ENCODE measurements at regions not wholly inside any gene's neighbourhood (a gene's known extent, or its start where the extent isn't known, plus 50 kb on each side); places are given as distances from the start of the nearest gene placed in this dataset.

- no peak for ATAC-seq (ENCODE audit: low read depth)
- no peak overlapping the region for H3K4me3 ChIP-seq (ENCODE audit: insufficient read depth, low read depth, low read length)
Measured at GRCh38 chr16:51985126-51985525, 561.8 kb downstream of the TOX3 start.

More at GRCh38 chr16:51985126-51985525, 561.8 kb downstream of the TOX3 start:
- no peak overlapping the region for H3K18ac ChIP-seq (ENCODE audit: low read depth, low read length)
- no peak overlapping the region for H3K27ac ChIP-seq (ENCODE audit: insufficient read depth, low read length)
- BruUV-seq (replicated peaks) = no TSS peak
- H2BK15ac ChIP-seq (ENCODE audit: low read depth, low read length) = no peak overlapping the region
- no peaks in the 10 kb centered on the region for H3K36me3 ChIP-seq (ENCODE audit: control insufficient read depth, insufficient read depth, low read length)
- no peak overlapping the region for H3K4me2 ChIP-seq (ENCODE audit: low read depth, low read length)
- no peaks in the 10 kb centered on the region for H4K20me1 ChIP-seq (ENCODE audit: insufficient read depth, low read length)
- no peak for DNase-seq
- peaks cover 2% of the 10 kb centered on the region; the same call in 1 of the 2 replicates for H3K27me3 ChIP-seq (ENCODE audit: control insufficient read depth, insufficient read depth, low read length)
- H2AK9ac ChIP-seq (replicated peaks; ENCODE audit: low read depth, low read length, poor library complexity) = no peak overlapping the region
- H2BK120ac ChIP-seq (ENCODE audit: low read depth, low read length) = no peak overlapping the region; the same call in 1 of the 2 replicates
- CTCF ChIA-PET = no interaction called here
- H2BK5ac ChIP-seq (ENCODE audit: low read depth, low read length, poor library complexity, severe bottlenecking) = no peak overlapping the region
- no peaks in the 10 kb centered on the region for H3K9me3 ChIP-seq (ENCODE audit: control insufficient read depth, insufficient read depth, low read length)
- no peak overlapping the region for H3K14ac ChIP-seq (replicated peaks; ENCODE audit: low read depth, low read length)
- no peaks in the 10 kb centered on the region for H3K79me1 ChIP-seq (ENCODE audit: low read depth in 1 of 2, low read length in 2 of 2)
- no peak overlapping the region for H3K4ac ChIP-seq (ENCODE audit: low read depth, low read length)
- H3K9ac ChIP-seq (ENCODE audit: low read depth, low read length) = no peak overlapping the region
- TF ChIP-seq MAZ (IDR thresholded peaks at IDR 0.05; ENCODE audit: borderline replicate concordance, low read depth, low read length) = no peak
- no peak for TF ChIP-seq CEBPB (IDR thresholded peaks at IDR 0.05; ENCODE audit: low read depth, low read length)
- TF ChIP-seq FOS (IDR thresholded peaks at IDR 0.05; ENCODE audit: low read depth, low read length) = no peak
- TF ChIP-seq, protein P1, sequence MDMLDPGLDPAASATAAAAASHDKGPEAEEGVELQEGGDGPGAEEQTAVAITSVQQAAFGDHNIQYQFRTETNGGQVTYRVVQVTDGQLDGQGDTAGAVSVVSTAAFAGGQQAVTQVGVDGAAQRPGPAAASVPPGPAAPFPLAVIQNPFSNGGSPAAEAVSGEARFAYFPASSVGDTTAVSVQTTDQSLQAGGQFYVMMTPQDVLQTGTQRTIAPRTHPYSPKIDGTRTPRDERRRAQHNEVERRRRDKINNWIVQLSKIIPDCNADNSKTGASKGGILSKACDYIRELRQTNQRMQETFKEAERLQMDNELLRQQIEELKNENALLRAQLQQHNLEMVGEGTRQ (IDR thresholded peaks at IDR 0.05; ENCODE audit: low read depth, low read length) = no peak
- no peak for TF ChIP-seq ELK1 (IDR thresholded peaks at IDR 0.05; ENCODE audit: borderline replicate concordance, low read depth, low read length)
- no peak for TF ChIP-seq BHLHE40 (IDR thresholded peaks at IDR 0.05; ENCODE audit: low read depth, low read length)
- no peak for TF ChIP-seq MXI1 (IDR thresholded peaks at IDR 0.05; ENCODE audit: borderline replicate concordance, low read depth, low read length)
- no peak for TF ChIP-seq RAD21 (IDR thresholded peaks at IDR 0.05; ENCODE audit: low read length)
- TF ChIP-seq POLR2A (IDR thresholded peaks at IDR 0.05; ENCODE audit: low read depth, low read length) = no peak
- no peak for TF ChIP-seq NFE2L2 (IDR thresholded peaks at IDR 0.05; ENCODE audit: low read depth, low read length)
- dilution Hi-C loops (cut with HindIII; ENCODE audit: low sequenced_read_pairs, unreplicated experiment) (no loop called here), intact Hi-C loops (cut with micrococcal nuclease) (no loop called here), in situ Hi-C loops (cut with MboI; ENCODE audit: low sequenced_read_pairs) (loop anchor here (5.0 to 25.0 kb wide), 3 partner anchors 168 to 1173 kb away; no protein-coding TSS in a partner anchor)
- H2AFZ ChIP-seq (replicated peaks; ENCODE audit: low read length, poor library complexity) = no peak overlapping the region
- no peak overlapping the region for H2AK5ac ChIP-seq (ENCODE audit: low read depth, low read length)
- H3K9me1 ChIP-seq (ENCODE audit: insufficient read depth, low read length) = no peaks in the 10 kb centered on the region
- no peak overlapping the region for H4K8ac ChIP-seq (ENCODE audit: low read depth in 2 of 2, low read length in 2 of 2)
- POLR2A ChIA-PET (ENCODE audit: unreplicated experiment) = no interaction called here
- no peak overlapping the region for H3K23ac ChIP-seq (ENCODE audit: low read depth, low read length)
- H2BK20ac ChIP-seq (ENCODE audit: low read depth, low read length) = no peak overlapping the region
- no peak overlapping the region for H4K5ac ChIP-seq (ENCODE audit: low read depth, low read length)
- H3K56ac ChIP-seq (ENCODE audit: extremely low read depth, insufficient read depth, low read length) = no peak overlapping the region
- WGBS, 2 experiments (ENCODE audit: extremely low coverage in 2 of 2, insufficient read length in 1 of 2) = no CpG with 5 or more reads among the region's 2 CpGs
- H3K4me1 ChIP-seq (ENCODE audit: control insufficient read depth, insufficient read depth, low read length) = no peaks in the 10 kb centered on the region; the same call in 1 of the 2 replicates
- H4K91ac ChIP-seq (ENCODE audit: insufficient read depth, low read depth, low read length) = no peak overlapping the region

All from IMR-90 (cell line).